SU-DHL-6 (cell line): ENCODE measurements at regions not wholly inside any gene's neighbourhood (a gene's known extent, or its start where the extent isn't known, plus 50 kb on each side); places are given as distances from the start of the nearest gene placed in this dataset.

ENCODE experiments used
- CTCF ChIP-seq: fragments of 200-600 bp; sonication (generic); IDR thresholded peaks from one replicate; pipeline ENCODE4 v1.5.1; 2017; ENCODE audit warnings: antibody characterized with exemption, mild to moderate bottlenecking, low read length, moderate library complexity; ENCODE audit not compliant: insufficient read depth, poor library complexity, severe bottlenecking
- EZH2phosphoT487 ChIP-seq: fragments of 200-600 bp; sonication (generic), shearing (Covaris generic); conservative IDR thresholded peaks from 2 replicates; pipeline ENCODE4 v1.6.1; 2018; ENCODE audit warnings: mild to moderate bottlenecking, antibody characterized with exemption, low read length, moderate library complexity, mixed read lengths

- no peak for TF ChIP-seq CTCF
- TF ChIP-seq EZH2phosphoT487 = no peak
Observed at GRCh38 chr18:29531746-29532145, 1354.8 kb upstream of the CDH2 start.
